AG04449 (cell line): ENCODE measurements at regions not wholly inside any gene's neighbourhood (a gene's known extent, or its start where the extent isn't known, plus 50 kb on each side); places are given as distances from the start of the nearest gene placed in this dataset.

Experiments
- CTCF ChIA-PET: fragments of 350-600 bp; formaldehyde crosslinking; extraction: SDS; loops from one replicate; lab custom pipeline; 2021; ENCODE audit warnings: antibody characterized with exemption; lab: Yijun Ruan, JAX
- POLR2A ChIA-PET: fragments of 400-600, 350-600 bp; formaldehyde crosslinking; extraction: SDS; loops from one replicate; lab custom pipeline; 2020; ENCODE audit warnings: antibody characterized with exemption, inconsistent platforms; lab: Yijun Ruan, JAX
- DNase-seq: peaks from one replicate; pipeline ENCODE4 v3.0.0-alpha.2; 2010; ENCODE audit warnings: low read depth, low spot score
- H3K4me3 ChIP-seq: 2 replicates; pipeline ENCODE4 v1.5.1; 2011; ENCODE audit warnings: low read depth, mild to moderate bottlenecking, control low read depth, low read length
- TF ChIP-seq, protein P1 (sequence below): IDR thresholded peaks from one replicate; pipeline ENCODE4 v1.5.1; 2011; ENCODE audit warnings: mild to moderate bottlenecking, moderate library complexity, low read length, control low read depth, inconsistent platforms; ENCODE audit not compliant: insufficient read depth; ENCODE audit errors: missing control alignments

DNA sequence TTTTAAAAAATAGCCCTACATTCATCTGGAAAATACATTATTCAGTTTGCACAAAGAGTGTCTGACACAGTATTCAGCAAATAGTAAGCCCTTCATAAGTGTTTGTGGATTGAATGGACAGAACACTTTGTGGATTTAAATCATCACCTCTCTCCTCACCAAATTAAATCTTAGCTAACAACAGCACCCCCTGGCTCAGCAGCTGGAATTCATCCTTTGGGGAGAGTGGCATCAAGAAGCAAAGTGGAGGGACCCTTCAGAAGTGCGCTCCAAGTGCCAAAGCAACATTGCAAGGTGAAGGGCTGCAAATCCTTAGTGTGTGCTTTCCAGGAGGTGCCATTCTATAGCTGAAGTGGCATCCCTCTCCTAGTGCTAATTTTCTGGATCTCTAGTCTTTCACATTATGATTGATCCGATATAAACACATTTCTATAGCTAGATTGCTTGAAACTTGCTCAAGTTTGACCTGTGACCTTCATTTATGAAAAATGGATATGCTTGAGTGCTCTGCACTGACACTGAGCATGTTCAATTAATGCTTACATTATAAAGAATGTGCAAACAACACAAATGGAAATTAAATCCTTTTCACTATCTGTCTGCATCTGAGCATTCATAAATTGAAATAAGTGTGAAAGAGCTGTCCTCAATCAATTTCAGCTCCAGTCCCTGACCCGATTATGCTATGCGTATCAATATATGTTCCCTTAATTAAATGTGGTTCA lies 891.7 kb downstream of the C6orf118 start:
- H3K4me3 ChIP-seq = no peak overlapping the region
- POLR2A ChIA-PET = no interaction called here
- DNase-seq = no peak
- CTCF ChIA-PET = no interaction called here
- TF ChIP-seq, protein P1, sequence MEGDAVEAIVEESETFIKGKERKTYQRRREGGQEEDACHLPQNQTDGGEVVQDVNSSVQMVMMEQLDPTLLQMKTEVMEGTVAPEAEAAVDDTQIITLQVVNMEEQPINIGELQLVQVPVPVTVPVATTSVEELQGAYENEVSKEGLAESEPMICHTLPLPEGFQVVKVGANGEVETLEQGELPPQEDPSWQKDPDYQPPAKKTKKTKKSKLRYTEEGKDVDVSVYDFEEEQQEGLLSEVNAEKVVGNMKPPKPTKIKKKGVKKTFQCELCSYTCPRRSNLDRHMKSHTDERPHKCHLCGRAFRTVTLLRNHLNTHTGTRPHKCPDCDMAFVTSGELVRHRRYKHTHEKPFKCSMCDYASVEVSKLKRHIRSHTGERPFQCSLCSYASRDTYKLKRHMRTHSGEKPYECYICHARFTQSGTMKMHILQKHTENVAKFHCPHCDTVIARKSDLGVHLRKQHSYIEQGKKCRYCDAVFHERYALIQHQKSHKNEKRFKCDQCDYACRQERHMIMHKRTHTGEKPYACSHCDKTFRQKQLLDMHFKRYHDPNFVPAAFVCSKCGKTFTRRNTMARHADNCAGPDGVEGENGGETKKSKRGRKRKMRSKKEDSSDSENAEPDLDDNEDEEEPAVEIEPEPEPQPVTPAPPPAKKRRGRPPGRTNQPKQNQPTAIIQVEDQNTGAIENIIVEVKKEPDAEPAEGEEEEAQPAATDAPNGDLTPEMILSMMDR = no peak

DNA sequence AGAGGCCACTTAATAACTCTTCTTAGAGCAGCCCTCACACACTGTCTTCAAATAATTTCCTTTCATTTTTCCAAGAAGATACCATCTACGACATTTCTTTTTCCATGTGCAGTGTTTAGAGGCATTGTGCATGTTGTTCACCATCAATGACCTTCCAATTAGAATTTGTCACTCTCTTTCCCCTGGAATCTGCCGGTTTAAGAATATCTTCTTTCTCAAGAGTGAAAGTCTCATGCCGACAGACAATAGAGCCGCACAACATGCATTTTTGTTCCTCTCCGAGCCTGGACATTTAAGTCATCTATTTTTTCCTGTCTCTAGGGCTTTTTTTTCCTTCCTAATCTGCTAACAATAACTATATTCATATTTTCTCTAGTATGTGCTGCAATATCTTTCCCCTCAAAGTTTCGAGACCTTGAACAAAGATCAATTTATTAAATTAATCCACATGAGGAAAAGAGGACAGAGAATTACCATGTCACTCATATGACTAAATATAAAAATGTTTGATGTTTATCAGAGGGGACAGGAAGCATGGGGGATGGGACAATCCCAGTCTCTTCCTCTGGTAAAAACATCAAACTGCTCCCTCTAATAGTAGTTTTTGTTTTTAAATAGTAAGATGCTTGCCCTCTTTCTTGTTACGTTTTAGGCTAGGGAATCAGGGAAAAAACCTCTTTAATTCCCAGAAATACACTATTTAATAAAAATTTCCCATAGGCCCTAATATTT lies 893.4 kb downstream of the C6orf118 start:
- DNase-seq = no peak
- ChIA-PET CTCF (no interaction called here), POLR2A (no interaction called here)
- TF ChIP-seq, protein P1 = no peak
- no peak overlapping the region for H3K4me3 ChIP-seq

DNA sequence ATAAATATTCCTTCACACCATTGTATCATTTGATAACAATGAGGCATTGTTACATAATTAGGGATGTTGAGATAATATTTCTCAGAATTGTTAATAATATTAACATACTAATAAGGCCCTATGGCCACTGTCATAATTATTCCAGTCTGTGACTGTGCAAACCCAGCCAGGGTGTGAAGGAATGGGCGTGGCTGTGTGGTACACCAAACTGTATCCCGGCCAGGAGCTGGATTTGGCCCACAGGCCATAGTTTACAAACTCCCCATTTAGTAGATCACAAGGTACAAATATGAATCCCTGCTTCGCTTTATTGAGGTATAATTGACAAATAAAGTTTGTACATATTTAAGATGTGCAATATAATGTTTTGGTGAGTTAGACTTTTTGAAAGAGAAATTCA lies 894.7 kb downstream of the C6orf118 start:
- no peak overlapping the region for H3K4me3 ChIP-seq
- TF ChIP-seq, protein P1 = no peak
- ChIA-PET CTCF (no interaction called here), POLR2A (no interaction called here)
- no peak for DNase-seq

DNA sequence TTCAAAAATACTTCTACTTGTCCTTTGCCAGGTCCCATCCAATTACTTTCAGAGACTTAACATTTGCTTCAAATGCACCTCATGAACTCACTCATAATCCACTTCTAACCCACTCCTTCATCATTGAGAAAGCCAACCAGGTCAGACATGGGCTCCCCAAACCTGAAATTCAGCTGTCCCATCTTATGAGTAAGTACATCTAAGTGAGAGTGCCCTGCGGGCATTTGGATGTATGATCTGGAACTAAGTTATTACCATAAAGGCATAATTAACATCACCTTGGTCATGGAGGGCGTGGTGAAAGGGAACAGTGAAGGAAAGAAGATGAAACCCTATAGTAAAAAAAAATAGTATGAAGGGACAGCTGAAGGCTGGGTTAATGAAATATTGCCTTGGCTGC lies 896.8 kb downstream of the C6orf118 start:
- ChIA-PET CTCF (no interaction called here), POLR2A (no interaction called here)
- DNase-seq = no peak
- TF ChIP-seq, protein P1 = no peak
- no peak overlapping the region for H3K4me3 ChIP-seq

GRCh38 chr6:164410017-164410416 lies 899.4 kb downstream of the C6orf118 start:
- no peak overlapping the region for H3K4me3 ChIP-seq
- DNase-seq = no peak
- CTCF ChIA-PET = no interaction called here
- TF ChIP-seq, protein P1 = no peak
- POLR2A ChIA-PET = no interaction called here

GRCh38 chr6:164409309-164410009 lies 899.9 kb downstream of the C6orf118 start:
- DNase-seq = no peak
- ChIA-PET POLR2A (no interaction called here), CTCF (no interaction called here)
- no peak overlapping the region for H3K4me3 ChIP-seq
- TF ChIP-seq, protein P1 = no peak
